DMS53 (cell line): ENCODE measurements at regions not wholly inside any gene's neighbourhood (a gene's known extent, or its start where the extent isn't known, plus 50 kb on each side); places are given as distances from the start of the nearest gene placed in this dataset.
A peak's percentile ranks its signal among the peaks of the same experiment; 100 is the strongest.

Source experiments
- DNase-seq: peaks from one replicate; lab custom pipeline; 2025; lab: John Stamatoyannopoulos, UW

- DNase-seq: no peak
Observed at GRCh38 chr4:4637710-4638109, 95.9 kb upstream of the STX18 start.

GRCh38 chr4:4633431-4633830 lies 91.6 kb upstream of the STX18 start:
- DNase-seq: no peak

GRCh38 chr4:4631150-4631549 lies 89.3 kb upstream of the STX18 start:
- DNase-seq: no peak

GRCh38 chr4:4627906-4628305 lies 86.1 kb upstream of the STX18 start:
- DNase-seq: no peak

DNA sequence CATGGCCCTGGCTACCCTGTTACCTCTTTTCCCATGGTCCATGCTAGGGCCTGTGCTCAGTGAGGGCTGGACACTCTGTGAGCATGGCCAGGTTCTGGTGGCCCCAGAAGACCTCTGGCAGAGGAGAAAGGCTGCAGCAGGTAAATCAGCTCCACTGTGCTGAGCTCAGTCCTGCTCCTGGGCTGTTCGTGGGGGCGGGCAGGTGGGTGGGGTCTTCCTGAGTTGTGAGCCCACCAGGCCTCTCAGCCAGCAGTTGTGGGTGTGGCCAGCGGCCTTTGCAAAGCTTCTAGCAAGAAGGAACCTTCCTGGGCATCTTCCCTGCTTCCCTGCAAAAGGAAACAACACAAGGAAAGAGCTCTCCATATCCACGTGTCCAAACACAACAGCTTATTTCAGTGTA lies 85.3 kb upstream of the STX18 start:
- no peak for DNase-seq

- DNase-seq: no peak
Observed at GRCh38 chr4:4625488-4625887, 83.6 kb upstream of the STX18 start.

- DNase-seq: no peak
Observed at GRCh38 chr4:4624276-4624897, 82.5 kb upstream of the STX18 start.

DNA sequence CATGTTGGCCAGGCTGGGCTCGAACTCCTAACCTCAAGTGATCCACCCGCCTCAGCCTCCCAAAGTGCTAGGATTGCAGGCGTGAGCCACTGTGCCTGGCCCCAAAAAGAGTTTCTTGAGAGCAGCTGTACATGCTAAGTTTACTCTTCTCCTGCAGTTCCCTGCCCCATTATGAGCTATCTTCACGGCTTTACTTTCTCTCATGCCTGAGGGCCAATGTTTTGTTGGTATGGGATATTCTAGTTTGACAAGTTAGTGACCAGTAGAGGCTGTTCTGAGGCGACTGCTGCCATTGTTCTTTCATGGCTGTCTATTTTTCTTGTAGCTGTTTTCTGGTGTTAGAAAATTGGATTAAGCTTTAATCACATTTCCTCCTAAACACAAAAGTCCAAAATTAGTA lies 78.0 kb upstream of the STX18 start:
- DNase-seq: no peak

DNA sequence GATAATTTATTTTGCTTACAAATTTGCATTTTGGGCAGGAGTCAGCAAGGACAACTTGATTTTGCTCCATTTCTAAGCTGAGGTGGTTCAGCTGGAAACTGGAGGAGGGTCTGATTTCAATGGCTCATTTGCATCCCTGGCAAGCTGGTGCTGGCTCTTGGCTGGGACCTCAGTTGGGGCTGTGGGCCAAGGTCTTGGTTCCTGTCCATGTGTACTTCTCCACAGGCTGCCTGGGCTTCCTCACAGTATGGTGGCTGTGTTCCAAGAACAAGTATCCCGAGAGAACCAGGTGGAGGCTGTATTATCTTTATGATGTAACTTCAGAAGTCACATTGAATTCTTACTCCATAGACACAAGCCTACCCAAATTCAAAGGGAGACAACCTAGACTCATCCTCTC lies 77.0 kb upstream of the STX18 start:
- DNase-seq: no peak

DNA sequence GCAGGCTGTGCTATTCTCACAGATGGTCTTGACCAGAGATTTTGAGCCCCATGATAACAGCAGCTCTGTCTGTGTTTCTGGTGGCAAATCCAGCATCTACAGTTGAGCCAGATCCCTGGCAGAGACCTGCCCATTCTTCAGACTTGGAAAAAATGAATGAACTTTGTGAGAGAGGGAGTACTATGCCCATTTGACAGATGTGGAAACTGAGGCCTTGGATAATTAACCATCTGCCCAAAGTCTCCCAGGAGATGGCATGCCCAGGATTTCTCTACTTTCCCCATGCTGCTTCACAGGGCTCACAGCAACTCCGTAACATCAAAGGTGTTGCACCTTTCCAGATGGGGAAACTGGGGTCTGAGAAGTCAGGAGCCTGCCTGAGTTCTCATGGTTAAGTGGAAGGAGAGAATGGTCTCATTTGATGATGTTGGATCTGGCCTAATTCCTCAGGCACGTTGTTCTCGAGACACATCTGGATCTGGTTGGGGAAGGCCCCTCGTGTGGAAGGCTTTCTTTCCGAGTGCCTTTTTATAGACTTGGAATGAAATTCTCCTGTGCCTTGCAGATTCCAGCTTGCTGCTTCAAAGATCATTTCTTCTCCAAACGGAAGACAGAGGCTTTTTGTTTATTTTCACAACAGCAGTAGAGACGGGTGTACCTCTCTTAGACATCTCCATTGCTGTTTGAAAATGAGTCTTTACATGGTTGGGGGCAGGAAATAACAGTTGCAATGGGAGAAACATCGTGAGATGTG lies 73.3 kb upstream of the STX18 start:
- no peak for DNase-seq

DNA sequence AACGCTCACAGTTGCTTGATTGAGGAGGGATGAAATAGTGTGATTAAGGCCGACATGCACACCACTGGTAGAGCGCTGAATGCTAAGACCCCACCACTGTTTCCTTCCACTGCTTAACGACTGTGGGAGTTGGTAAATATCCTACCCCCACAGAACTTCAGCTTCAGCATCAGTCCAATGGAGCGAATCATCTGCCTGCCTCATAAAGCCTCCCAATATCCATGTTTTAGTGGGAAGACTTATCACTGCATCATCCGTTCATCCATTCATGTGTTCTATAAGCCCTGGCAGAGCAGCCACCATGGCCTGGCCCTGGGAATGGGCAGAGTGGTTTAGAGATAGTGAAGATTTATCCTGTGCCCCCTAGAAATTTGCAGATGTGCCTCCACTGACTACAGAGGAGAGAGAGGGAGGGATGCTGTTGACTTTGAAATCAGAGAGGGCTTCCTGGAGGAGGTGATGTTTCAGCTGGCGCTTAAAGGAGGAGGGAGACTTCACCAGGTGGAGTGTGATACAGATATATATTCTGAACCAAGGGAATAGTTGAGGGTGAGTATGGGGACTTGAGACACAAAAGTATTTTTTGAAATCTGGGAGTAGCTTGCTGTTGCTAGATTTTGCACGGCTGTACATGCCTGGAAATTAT lies 71.9 kb upstream of the STX18 start:
- no peak for DNase-seq

- no peak for DNase-seq
Observed at GRCh38 chr4:4613126-4613465, 71.2 kb upstream of the STX18 start.

- no peak for DNase-seq
Observed at GRCh38 chr4:4610672-4611071, 68.8 kb upstream of the STX18 start.

DNA sequence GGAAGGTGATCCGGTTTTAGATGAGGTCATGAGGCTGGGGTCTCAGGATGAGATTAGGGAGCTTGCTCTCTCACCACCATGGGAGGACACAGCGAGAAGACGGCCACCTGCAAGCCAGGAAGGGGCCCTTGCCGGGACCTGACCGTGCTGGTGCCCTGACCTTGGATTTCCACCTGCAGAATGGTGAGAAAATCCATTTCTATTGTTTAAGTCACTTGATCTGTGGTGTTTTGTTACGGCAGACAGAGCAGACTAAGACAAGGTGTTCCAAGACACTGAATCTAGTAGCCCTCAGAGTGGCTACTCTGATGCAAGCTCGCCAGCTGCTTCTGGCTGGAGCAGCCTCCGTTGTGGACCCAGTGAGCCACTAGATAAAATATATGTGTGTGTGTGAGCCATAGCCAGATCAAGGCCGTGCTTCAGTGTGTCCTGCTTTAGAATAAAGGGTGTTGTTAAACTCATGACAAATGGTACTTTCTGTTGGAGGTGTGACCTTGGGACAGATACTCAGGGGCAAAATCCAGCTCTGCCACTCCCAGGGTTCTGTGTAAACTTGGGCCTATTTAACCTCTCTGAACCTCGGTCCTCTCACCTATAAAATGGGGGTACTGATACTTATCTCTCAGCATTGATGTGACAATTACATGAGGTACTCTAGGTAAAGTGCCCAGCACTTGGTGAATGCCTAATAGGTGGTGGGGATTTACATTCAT lies 67.9 kb upstream of the STX18 start:
- no peak for DNase-seq

- DNase-seq: no peak
Observed at GRCh38 chr4:4608214-4608537, 66.3 kb upstream of the STX18 start.

GRCh38 chr4:4607336-4608213 lies 65.7 kb upstream of the STX18 start:
- DNase-seq: no peak

DNA sequence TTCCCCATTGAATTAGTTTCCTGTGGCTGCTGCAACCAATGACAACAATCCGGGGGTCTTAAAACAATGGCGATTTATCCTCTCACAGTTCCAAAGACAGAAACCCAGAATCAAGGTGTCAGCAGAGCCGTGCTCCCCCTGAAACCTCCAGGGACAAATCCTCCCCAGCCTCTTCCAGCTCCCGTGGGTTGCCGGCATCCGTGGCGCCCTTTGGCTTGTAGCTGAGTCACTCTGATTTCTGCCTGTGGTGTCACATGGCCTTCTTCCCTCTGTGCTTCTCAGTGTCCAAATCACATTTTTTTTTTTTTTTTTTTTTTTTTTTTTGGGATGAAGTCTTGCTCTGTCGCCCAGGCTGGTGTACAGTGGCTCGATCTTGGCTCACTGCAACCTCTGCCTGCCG lies 64.5 kb upstream of the STX18 start:
- DNase-seq: peak; percentile 22

DNA sequence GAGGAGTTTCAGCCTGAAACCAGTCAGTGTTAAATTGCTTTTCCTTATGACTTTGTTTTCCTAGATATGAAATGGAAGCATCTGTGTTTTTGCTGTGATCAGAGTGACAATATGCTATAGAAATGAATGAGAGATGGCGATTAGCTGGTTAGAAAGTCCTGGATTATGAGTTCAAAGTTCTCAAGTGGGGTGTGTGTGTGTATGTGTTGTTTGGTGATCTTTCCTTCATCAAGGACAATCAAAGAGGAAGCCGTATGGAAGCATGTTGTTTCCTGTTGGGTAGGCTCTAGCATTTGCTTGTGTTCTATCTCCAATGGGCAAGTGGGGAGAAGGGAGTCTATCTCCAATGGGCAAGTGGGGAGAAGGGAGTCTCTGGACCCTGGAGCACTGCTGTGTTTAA lies 64.0 kb upstream of the STX18 start:
- DNase-seq: no peak

DNA sequence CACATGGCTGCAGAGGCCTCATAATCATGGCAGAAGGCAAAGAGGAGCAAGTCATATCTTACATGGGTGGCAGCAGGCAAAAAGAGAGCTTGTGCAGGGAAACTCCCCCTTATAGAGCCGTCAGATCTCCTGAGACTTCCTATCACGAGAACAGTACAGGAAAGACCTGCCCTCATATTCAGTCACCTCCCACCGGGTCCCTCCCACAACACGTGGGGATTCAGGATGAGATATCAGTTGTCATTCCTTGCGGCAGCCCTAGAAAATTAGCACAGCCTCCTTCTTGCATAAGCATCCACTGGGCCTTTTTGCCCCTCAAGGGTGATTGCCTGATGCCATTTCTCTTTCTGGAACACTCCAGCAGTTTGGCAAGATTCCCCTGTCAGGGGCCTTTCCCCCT lies 61.7 kb upstream of the STX18 start:
- no peak for DNase-seq

- DNase-seq: no peak
Observed at GRCh38 chr4:4603067-4603466, 61.2 kb upstream of the STX18 start.

DNA sequence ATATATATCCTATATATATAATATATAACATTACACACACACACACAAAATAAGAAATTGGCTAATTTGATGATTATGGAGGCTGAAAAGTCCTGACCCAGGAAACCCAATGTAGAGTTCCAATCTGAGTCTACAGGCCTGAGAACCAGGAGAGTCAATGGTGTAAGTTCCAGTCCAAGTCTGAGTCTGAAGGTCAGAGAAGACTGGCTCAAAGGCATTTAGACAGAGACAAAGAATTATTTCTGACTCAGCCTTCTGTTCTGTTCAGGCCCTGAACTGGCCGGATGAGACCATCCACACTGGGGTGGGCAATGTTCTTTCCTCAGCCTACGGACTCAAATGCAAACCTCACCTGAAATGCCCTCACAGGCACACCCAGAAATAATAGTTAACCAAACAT lies 60.6 kb upstream of the STX18 start:
- DNase-seq: no peak

- no peak for DNase-seq
Observed at GRCh38 chr4:4601803-4602369, 60.0 kb upstream of the STX18 start.
